WI38 (cell line): ENCODE measurements at regions not wholly inside any gene's neighbourhood (a gene's known extent, or its start where the extent isn't known, plus 50 kb on each side); places are given as distances from the start of the nearest gene placed in this dataset.

Experiments used
- H3K4me3 ChIP-seq: 2 replicates; pipeline ENCODE4 v1.5.1; 2011; ENCODE audit warnings: low read depth, mild to moderate bottlenecking, control low read depth, low read length
- TF ChIP-seq, protein P1 (sequence below): IDR thresholded peaks from 2 replicates; pipeline ENCODE4 v1.5.1; 2012; ENCODE audit warnings: low read depth, mild to moderate bottlenecking, control low read depth, low read length

DNA sequence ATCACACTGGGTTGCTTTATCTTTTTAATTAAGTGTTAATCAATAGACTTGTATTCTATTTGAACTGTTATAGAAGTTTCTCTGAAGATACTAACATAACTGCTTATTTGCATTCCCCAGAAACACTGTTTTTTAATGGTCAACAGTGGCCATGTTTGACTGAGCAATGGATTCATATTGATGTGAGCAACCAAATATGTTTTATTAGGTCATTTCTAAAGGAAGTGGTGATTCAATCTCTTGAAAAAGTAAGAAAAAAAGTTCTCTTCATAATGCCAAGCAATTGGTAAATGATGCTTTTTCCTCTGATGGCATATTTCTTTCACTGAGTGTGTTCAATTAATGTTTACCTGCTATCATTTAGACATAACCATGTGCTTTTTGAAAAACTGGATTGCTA is 593.0 kb upstream of the CITED2 start:
- no peak overlapping the region for H3K4me3 ChIP-seq
- TF ChIP-seq, protein P1, sequence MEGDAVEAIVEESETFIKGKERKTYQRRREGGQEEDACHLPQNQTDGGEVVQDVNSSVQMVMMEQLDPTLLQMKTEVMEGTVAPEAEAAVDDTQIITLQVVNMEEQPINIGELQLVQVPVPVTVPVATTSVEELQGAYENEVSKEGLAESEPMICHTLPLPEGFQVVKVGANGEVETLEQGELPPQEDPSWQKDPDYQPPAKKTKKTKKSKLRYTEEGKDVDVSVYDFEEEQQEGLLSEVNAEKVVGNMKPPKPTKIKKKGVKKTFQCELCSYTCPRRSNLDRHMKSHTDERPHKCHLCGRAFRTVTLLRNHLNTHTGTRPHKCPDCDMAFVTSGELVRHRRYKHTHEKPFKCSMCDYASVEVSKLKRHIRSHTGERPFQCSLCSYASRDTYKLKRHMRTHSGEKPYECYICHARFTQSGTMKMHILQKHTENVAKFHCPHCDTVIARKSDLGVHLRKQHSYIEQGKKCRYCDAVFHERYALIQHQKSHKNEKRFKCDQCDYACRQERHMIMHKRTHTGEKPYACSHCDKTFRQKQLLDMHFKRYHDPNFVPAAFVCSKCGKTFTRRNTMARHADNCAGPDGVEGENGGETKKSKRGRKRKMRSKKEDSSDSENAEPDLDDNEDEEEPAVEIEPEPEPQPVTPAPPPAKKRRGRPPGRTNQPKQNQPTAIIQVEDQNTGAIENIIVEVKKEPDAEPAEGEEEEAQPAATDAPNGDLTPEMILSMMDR: no peak

DNA sequence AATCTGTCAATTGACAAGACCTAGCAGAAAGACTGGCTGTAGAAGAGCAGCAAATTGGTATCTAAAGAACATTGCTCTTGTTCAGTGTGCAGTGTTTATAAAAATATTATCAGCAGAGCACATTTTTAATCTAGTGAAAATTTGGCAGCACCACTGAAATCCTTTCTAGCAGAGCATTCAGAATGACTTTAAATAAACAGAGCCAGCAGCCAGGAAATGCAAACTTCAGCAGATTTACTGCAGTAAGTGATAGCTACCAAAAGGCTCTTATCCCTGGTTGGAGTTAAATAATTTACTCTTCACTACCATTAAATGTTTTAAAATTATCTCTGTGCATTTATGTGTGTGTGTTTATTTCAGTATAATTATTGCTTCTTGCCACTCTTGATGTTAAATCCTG is 590.9 kb upstream of the CITED2 start:
- H3K4me3 ChIP-seq: no peak overlapping the region
- TF ChIP-seq, protein P1: no peak

DNA sequence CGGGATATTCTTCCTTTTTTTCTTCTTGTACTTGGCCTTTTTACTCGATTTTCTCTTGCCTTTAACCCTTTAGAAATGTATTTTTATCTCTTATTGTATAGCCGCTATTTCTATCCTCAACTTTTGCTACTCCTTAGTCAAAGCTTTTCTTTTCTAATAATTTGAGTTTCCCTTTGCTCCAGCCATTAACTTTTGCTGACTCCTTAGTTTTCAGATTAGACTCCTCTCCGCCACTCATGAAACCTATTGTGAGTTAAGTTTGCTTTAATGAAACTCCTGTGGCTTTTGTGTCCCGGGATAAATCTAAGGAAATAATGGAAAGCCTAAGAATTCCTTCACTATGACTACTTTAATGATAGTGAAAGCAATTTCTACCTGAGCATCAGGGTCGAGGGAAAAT is 590.3 kb upstream of the CITED2 start:
- H3K4me3 ChIP-seq: no peak overlapping the region
- TF ChIP-seq, protein P1: no peak

DNA sequence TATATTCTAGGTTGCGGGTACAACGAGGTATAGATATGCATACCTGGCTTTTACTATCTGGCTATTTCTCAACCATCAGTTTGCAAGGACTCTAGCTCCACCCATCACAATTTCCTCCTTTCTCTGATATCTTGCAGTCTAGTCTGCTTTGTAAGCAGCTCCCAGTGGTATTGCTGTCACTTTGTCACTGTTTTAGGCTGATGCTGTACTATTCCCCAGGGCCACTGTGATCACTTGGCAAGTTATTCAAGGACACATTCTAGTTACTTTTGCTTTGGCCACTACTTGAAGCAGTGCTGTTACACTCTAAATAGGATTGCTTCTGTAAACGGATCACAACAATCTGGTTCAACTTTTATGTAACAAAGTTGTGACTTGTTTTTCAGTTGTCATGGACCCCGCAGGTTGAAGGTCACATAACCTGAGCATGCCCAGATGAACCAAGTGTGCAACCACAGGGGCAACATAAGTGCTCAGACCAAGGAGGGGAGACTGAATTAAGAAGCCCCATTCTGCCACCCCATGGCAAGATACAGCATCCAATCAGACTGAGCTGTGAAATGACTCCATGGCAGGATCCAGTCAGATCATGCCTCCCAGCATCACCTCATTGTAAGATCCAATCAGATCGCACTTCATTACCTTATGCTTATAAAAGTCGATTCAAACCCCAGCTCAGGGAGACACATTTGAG is 588.4 kb upstream of the CITED2 start:
- H3K4me3 ChIP-seq: no peak overlapping the region
- TF ChIP-seq, protein P1: no peak

DNA sequence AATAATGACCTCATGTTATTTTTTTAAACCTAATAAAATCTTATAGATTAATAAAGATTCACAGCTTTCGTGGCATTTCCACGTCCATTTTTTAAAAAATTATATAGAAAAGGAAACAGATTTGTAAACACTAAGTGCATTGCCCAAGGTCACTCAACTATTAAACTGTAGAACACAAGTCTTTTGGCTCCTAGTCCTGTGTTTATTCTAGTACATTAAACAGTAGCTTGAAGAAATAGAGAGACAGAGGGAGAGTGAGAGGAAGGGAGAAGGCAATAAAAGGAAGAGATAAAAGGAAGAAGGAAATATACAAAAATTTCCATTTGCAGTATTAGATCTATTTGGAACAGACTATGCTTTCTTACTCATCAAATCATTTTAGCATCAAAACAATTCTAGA is 586.7 kb upstream of the CITED2 start:
- H3K4me3 ChIP-seq: no peak overlapping the region
- TF ChIP-seq, protein P1: no peak

DNA sequence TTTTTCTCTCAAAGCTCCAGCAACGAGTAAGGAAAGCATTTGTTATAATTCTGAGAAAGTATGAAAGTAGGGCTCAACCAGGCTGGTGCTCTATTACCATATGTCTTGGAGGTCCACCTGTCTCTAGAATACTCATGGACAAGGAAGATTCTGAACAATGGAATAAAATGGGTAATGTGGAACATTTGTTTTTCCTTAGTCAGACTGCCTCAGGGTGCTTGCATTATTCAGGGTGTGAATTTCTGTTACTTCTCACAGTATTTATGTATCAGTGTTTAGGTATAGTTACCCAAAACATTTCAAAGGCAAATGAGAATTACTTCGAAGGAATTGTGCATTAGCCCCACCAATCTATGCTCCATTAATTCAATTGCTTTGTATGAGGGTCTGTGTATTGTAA is 586.2 kb upstream of the CITED2 start:
- no peak overlapping the region for H3K4me3 ChIP-seq
- TF ChIP-seq, protein P1: no peak

DNA sequence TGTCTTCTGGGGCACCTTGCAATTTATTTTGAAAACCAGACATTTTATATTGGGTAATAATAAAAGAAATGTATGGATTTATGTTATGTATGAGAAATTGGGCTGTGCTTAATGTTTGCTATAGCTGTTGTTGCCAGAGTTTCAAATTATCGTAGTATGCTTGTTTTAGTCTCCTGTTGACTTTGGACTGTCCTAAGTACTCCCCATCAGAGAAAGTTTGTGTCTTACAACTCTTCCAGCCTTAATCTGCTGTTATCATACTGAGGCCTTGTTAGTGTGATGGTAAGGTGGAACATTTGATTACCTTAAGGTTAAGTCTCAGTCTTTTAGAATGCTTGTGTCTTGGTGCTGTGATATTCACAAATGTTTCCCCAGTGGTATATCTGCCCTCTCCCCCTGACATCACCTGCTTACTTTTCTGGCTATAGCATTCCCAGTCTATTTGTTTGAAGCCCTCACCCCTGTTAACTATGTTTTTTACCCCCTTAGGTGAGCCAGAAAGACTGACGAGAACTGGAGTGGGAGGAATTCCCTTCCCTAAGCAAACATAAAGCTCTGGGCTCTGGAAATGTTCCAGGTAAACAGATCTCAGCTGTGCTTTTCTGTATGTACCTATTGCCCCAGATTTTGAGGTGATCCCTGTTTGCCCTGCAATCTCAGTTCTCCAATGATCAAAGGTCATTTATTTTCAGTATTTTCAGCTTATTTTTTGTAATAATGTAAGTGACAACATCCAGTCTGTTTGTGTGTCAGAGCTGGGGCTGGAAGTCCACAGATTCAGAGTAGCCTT is 581.1 kb upstream of the CITED2 start:
- H3K4me3 ChIP-seq: no peak overlapping the region
- TF ChIP-seq, protein P1: no peak
